ENCODE measurements at regions not wholly inside any gene's neighbourhood (a gene's known extent, or its start where the extent isn't known, plus 50 kb on each side); places are given as distances from the start of the nearest gene placed in this dataset.
"Not testable (repeated sequence)": the region's sequence is repeated elsewhere in the genome, so short reads cannot be mapped to it uniquely, and the experiment has no call there.

GRCh38 chr4:17436047-17436749, 75.7 kb downstream of the QDPR start:
- H3K4me3 Mint-ChIP-seq, H3K27ac Mint-ChIP-seq: not testable (repeated sequence)
- CTCF ChIA-PET = interaction anchor here (0.8 kb wide), 1 partner anchor 12 kb away, joined by 4 read pairs; no protein-coding TSS in a partner anchor

GRCh38 chr4:17433827-17434226, 78.1 kb downstream of the QDPR start:
- Mint-ChIP-seq H3K9me3 (no peaks in the 10 kb centered on the region), H3K4me3 (no peak overlapping the region), H3K27ac (no peak overlapping the region), H3K4me1 (ENCODE audit: low read depth) (no peaks in the 10 kb centered on the region), H3K27me3 (ENCODE audit: low read depth) (no peaks in the 10 kb centered on the region), H3K36me3 (ENCODE audit: low read depth) (no peaks in the 10 kb centered on the region)
- intact Hi-C loops (cut with micrococcal nuclease) = no loop called here
- DNase-seq = no peak
- CTCF ChIA-PET = interaction anchor here (0.6 kb wide), 1 partner anchor 1210 kb away, joined by 3 read pairs; no protein-coding TSS in a partner anchor

More at GRCh38 chr4:17436047-17436749, 75.7 kb downstream of the QDPR start:
- intact Hi-C loops (cut with micrococcal nuclease); H3K27me3 Mint-ChIP-seq (ENCODE audit: low read depth); DNase-seq; H3K4me1 Mint-ChIP-seq (ENCODE audit: low read depth); H3K9me3 Mint-ChIP-seq; H3K36me3 Mint-ChIP-seq (ENCODE audit: low read depth): not testable (repeated sequence)

- no peak overlapping the region for H3K27ac Mint-ChIP-seq
- no peaks in the 10 kb centered on the region for H3K9me3 Mint-ChIP-seq
- H3K4me1 Mint-ChIP-seq (ENCODE audit: low read depth) = no peaks in the 10 kb centered on the region
- intact Hi-C loops (cut with micrococcal nuclease) = no loop called here
- H3K4me3 Mint-ChIP-seq = no peak overlapping the region
- H3K36me3 Mint-ChIP-seq (ENCODE audit: low read depth) = no peaks in the 10 kb centered on the region
- CTCF ChIA-PET = interaction anchor here (0.9 kb wide), 1 partner anchor 104 kb away, joined by 3 read pairs; no protein-coding TSS in a partner anchor
- H3K27me3 Mint-ChIP-seq (ENCODE audit: low read depth) = no peaks in the 10 kb centered on the region
- DNase-seq = no peak
Measured at GRCh38 chr4:17427991-17428390, 83.9 kb downstream of the QDPR start.

- intact Hi-C loops (cut with micrococcal nuclease) = no loop called here
- no peaks in the 10 kb centered on the region for H3K9me3 Mint-ChIP-seq
- no peaks in the 10 kb centered on the region for H3K36me3 Mint-ChIP-seq (ENCODE audit: low read depth)
- no peak for DNase-seq
- H3K27me3 Mint-ChIP-seq (ENCODE audit: low read depth) = no peaks in the 10 kb centered on the region
- no peak overlapping the region for H3K4me3 Mint-ChIP-seq
- no peak overlapping the region for H3K27ac Mint-ChIP-seq
- CTCF ChIA-PET = no interaction called here
- no peaks in the 10 kb centered on the region for H3K4me1 Mint-ChIP-seq (ENCODE audit: low read depth)
Measured at GRCh38 chr4:17426222-17426621, 85.7 kb downstream of the QDPR start.

GRCh38 chr4:17418010-17418409, 93.9 kb downstream of the QDPR start:
- CTCF ChIA-PET = no interaction called here
- intact Hi-C loops (cut with micrococcal nuclease) = no loop called here
- no peak for DNase-seq
- Mint-ChIP-seq H3K27me3 (ENCODE audit: low read depth) (peaks cover 14% of the 10 kb centered on the region), H3K36me3 (ENCODE audit: low read depth) (no peaks in the 10 kb centered on the region), H3K4me1 (ENCODE audit: low read depth) (no peaks in the 10 kb centered on the region), H3K9me3 (peaks cover 8% of the 10 kb centered on the region), H3K4me3 (no peak overlapping the region), H3K27ac (no peak overlapping the region)

GRCh38 chr4:17414392-17414791, 97.5 kb downstream of the QDPR start:
- Mint-ChIP-seq H3K4me3 (no peak overlapping the region), H3K27ac (no peak overlapping the region), H3K9me3 (peaks cover 8% of the 10 kb centered on the region), H3K4me1 (ENCODE audit: low read depth) (no peaks in the 10 kb centered on the region), H3K27me3 (ENCODE audit: low read depth) (peaks cover 12% of the 10 kb centered on the region), H3K36me3 (ENCODE audit: low read depth) (no peaks in the 10 kb centered on the region)
- CTCF ChIA-PET = interaction anchor here (0.7 to 1.0 kb wide), 2 partner anchors 34 to 115 kb away, joined by 3 to 5 read pairs; no protein-coding TSS in a partner anchor
- intact Hi-C loops (cut with micrococcal nuclease) = no loop called here
- DNase-seq = no peak

GRCh38 chr4:17400686-17401085, 111.2 kb downstream of the QDPR start:
- H3K4me1 Mint-ChIP-seq (ENCODE audit: low read depth) = no peaks in the 10 kb centered on the region
- DNase-seq = no peak
- peaks cover 4% of the 10 kb centered on the region for H3K27me3 Mint-ChIP-seq (ENCODE audit: low read depth)
- CTCF ChIA-PET = no interaction called here
- no peaks in the 10 kb centered on the region for H3K36me3 Mint-ChIP-seq (ENCODE audit: low read depth)
- no peak overlapping the region for H3K27ac Mint-ChIP-seq
- no peak overlapping the region for H3K4me3 Mint-ChIP-seq
- intact Hi-C loops (cut with micrococcal nuclease) = no loop called here
- no peaks in the 10 kb centered on the region for H3K9me3 Mint-ChIP-seq

GRCh38 chr4:17398805-17399204, 113.1 kb downstream of the QDPR start:
- CTCF ChIA-PET = no interaction called here
- Mint-ChIP-seq H3K36me3 (ENCODE audit: low read depth) (no peaks in the 10 kb centered on the region), H3K27ac (no peak overlapping the region), H3K4me3 (no peak overlapping the region), H3K27me3 (ENCODE audit: low read depth) (peaks cover 4% of the 10 kb centered on the region), H3K9me3 (no peaks in the 10 kb centered on the region), H3K4me1 (ENCODE audit: low read depth) (no peaks in the 10 kb centered on the region)
- DNase-seq = no peak
- intact Hi-C loops (cut with micrococcal nuclease) = no loop called here

GRCh38 chr4:17398035-17398434, 113.9 kb downstream of the QDPR start:
- H3K36me3 Mint-ChIP-seq (ENCODE audit: low read depth) = no peaks in the 10 kb centered on the region
- intact Hi-C loops (cut with micrococcal nuclease) = no loop called here
- H3K27ac Mint-ChIP-seq = no peak overlapping the region
- H3K9me3 Mint-ChIP-seq = no peaks in the 10 kb centered on the region
- no peak overlapping the region for H3K4me3 Mint-ChIP-seq
- peaks cover 3% of the 10 kb centered on the region for H3K27me3 Mint-ChIP-seq (ENCODE audit: low read depth)
- DNase-seq = no peak
- CTCF ChIA-PET = no interaction called here
- H3K4me1 Mint-ChIP-seq (ENCODE audit: low read depth) = no peaks in the 10 kb centered on the region

- intact Hi-C loops (cut with micrococcal nuclease) = no loop called here
- Mint-ChIP-seq H3K27me3 (ENCODE audit: low read depth) (peaks cover 3% of the 10 kb centered on the region), H3K4me3 (no peak overlapping the region), H3K9me3 (no peaks in the 10 kb centered on the region), H3K4me1 (ENCODE audit: low read depth) (no peaks in the 10 kb centered on the region), H3K36me3 (ENCODE audit: low read depth) (no peaks in the 10 kb centered on the region), H3K27ac (no peak overlapping the region)
- DNase-seq = no peak
- CTCF ChIA-PET = no interaction called here
Measured at GRCh38 chr4:17397611-17398010, 114.3 kb downstream of the QDPR start.

- CTCF ChIA-PET = no interaction called here
- no peaks in the 10 kb centered on the region for H3K27me3 Mint-ChIP-seq (ENCODE audit: low read depth)
- DNase-seq = peak; percentile 13
- no peak overlapping the region for H3K27ac Mint-ChIP-seq
- no peak overlapping the region for H3K4me3 Mint-ChIP-seq
- H3K9me3 Mint-ChIP-seq = peaks cover 4% of the 10 kb centered on the region
- H3K4me1 Mint-ChIP-seq (ENCODE audit: low read depth) = peaks cover 15% of the 10 kb centered on the region
- intact Hi-C loops (cut with micrococcal nuclease) = no loop called here
- peaks cover 2% of the 10 kb centered on the region for H3K36me3 Mint-ChIP-seq (ENCODE audit: low read depth)
Measured at GRCh38 chr4:17385403-17385802, 126.5 kb downstream of the QDPR start.

GRCh38 chr4:17380347-17380746, 131.5 kb downstream of the QDPR start:
- no peak overlapping the region for H3K4me3 Mint-ChIP-seq
- CTCF ChIA-PET = no interaction called here
- intact Hi-C loops (cut with micrococcal nuclease) = no loop called here
- no peak for DNase-seq
- no peaks in the 10 kb centered on the region for H3K36me3 Mint-ChIP-seq (ENCODE audit: low read depth)
- no peaks in the 10 kb centered on the region for H3K9me3 Mint-ChIP-seq
- no peaks in the 10 kb centered on the region for H3K27me3 Mint-ChIP-seq (ENCODE audit: low read depth)
- peaks cover 8% of the 10 kb centered on the region for H3K4me1 Mint-ChIP-seq (ENCODE audit: low read depth)
- H3K27ac Mint-ChIP-seq = no peak overlapping the region

- CTCF ChIA-PET = interaction anchor here (0.7 to 1.3 kb wide), 2 partner anchors 28 to 96 kb away, joined by 3 read pairs; no protein-coding TSS in a partner anchor
- Mint-ChIP-seq H3K27ac (no peak overlapping the region), H3K4me3 (no peak overlapping the region), H3K9me3 (no peaks in the 10 kb centered on the region), H3K4me1 (ENCODE audit: low read depth) (peaks cover 2% of the 10 kb centered on the region), H3K27me3 (ENCODE audit: low read depth) (no peaks in the 10 kb centered on the region), H3K36me3 (ENCODE audit: low read depth) (no peaks in the 10 kb centered on the region)
- no peak for DNase-seq
- intact Hi-C loops (cut with micrococcal nuclease) = no loop called here
Measured at GRCh38 chr4:17376205-17376604, 135.7 kb downstream of the QDPR start.
